Fibroblast of lung (primary cell): ENCODE measurements at regions not wholly inside any gene's neighbourhood (a gene's known extent, or its start where the extent isn't known, plus 50 kb on each side); places are given as distances from the start of the nearest gene placed in this dataset.

Experiments
- DNase-seq, 2 donors: peaks; one replicate each; pipeline versions ENCODE4 v3.0.0 to v3.0.0-alpha.2; 2010; ENCODE audit warnings: low read depth in 2 of 2
- H2AFZ ChIP-seq: 2 replicates; pipeline ENCODE4 v1.5.1; 2012; ENCODE audit warnings: low read length, control low read depth, inconsistent platforms
- H3K27ac ChIP-seq: 2 replicates; pipeline ENCODE4 v1.5.1; 2011; ENCODE audit warnings: low read length, control low read depth; ENCODE audit not compliant: insufficient read depth
- H3K27me3 ChIP-seq: 2 replicates; pipeline ENCODE4 v1.5.1; 2011; ENCODE audit warnings: mild to moderate bottlenecking, low read length; ENCODE audit not compliant: control insufficient read depth, insufficient read depth
- H3K36me3 ChIP-seq: 2 replicates; pipeline ENCODE4 v1.5.1; 2011; ENCODE audit warnings: low read length; ENCODE audit not compliant: control insufficient read depth, insufficient read depth
- H3K4me1 ChIP-seq: 2 replicates; pipeline ENCODE4 v1.5.1; 2011; ENCODE audit warnings: low read length; ENCODE audit not compliant: control insufficient read depth, insufficient read depth; ENCODE audit errors: extremely low read depth
- H3K4me2 ChIP-seq: 2 replicates; pipeline ENCODE4 v1.5.1; 2011; ENCODE audit warnings: low read length, control low read depth; ENCODE audit not compliant: insufficient read depth; ENCODE audit errors: extremely low read depth
- H3K4me3 ChIP-seq, 4 experiments: fragments of 200-600 bp in 1 of 4; sonication (generic) in 1 of 4; replicated peaks in 1 of 4; 2 replicates each; pipeline ENCODE4 v1.5.1; 2011 to 2016; ENCODE audit warnings: low read length in 4 of 4, low read depth in 3 of 4, mild to moderate bottlenecking in 3 of 4, control low read depth in 2 of 4, inconsistent platforms in 1 of 4, mixed read lengths in 1 of 4; ENCODE audit not compliant: insufficient read depth in 1 of 4; ENCODE audit errors: control extremely low read depth in 1 of 4
- H3K79me2 ChIP-seq: 2 replicates; pipeline ENCODE4 v1.5.1; 2012; ENCODE audit warnings: mild to moderate bottlenecking, low read length, inconsistent platforms; ENCODE audit not compliant: control insufficient read depth, insufficient read depth
- H3K9ac ChIP-seq: 2 replicates; pipeline ENCODE4 v1.5.1; 2011; ENCODE audit warnings: mild to moderate bottlenecking, low read length, control low read depth; ENCODE audit not compliant: insufficient read depth
- H3K9me3 ChIP-seq: 2 replicates; pipeline ENCODE4 v1.5.1; 2012; ENCODE audit warnings: low read depth, low read length; ENCODE audit not compliant: control insufficient read depth, insufficient read depth
- H4K20me1 ChIP-seq: 2 replicates; pipeline ENCODE4 v1.5.1; 2011; ENCODE audit warnings: low read length; ENCODE audit not compliant: control insufficient read depth, insufficient read depth; ENCODE audit errors: extremely low read depth
- CTCF ChIP-seq, 2 donors: IDR thresholded peaks in 1 of 2; conservative IDR thresholded peaks in 1 of 2; 1 replicate in 1 of 2; 2 replicates in 1 of 2; pipeline ENCODE4 v1.5.1; 2011 to 2012; ENCODE audit warnings: low read length in 2 of 2, control low read depth in 1 of 2, inconsistent platforms in 1 of 2, low read depth in 1 of 2, mild to moderate bottlenecking in 1 of 2
- EZH2 ChIP-seq: IDR thresholded peaks from 2 replicates; pipeline ENCODE4 v1.5.1; 2012; ENCODE audit warnings: low read length, control low read depth, mild to moderate bottlenecking; ENCODE audit errors: missing control alignments

- no peak for DNase-seq
- Histone ChIP-seq H3K9ac (no peak overlapping the region), H3K79me2 (no peaks in the 10 kb centered on the region), H4K20me1 (no peaks in the 10 kb centered on the region), H2AFZ (no peak overlapping the region), H3K4me2 (no peak overlapping the region), H3K27me3 (peaks cover 19% of the 10 kb centered on the region), H3K9me3 (no peaks in the 10 kb centered on the region), H3K4me3 (no peak overlapping the region), H3K4me1 (no peaks in the 10 kb centered on the region), H3K27ac (no peak overlapping the region), H3K36me3 (no peaks in the 10 kb centered on the region)
- TF ChIP-seq CTCF (conservative IDR thresholded peaks at IDR 0.05 in 1 of 2, IDR thresholded peaks at IDR 0.05 in 1 of 2; ENCODE audit: low read depth in 1 of 2, low read length in 2 of 2) (no peak), EZH2 (no peak)
Measured at GRCh38 chr1:22246755-22247480, 104.0 kb upstream of the WNT4 start.

- peaks cover 17% of the 10 kb centered on the region for H3K27me3 ChIP-seq
- no peaks in the 10 kb centered on the region for H3K79me2 ChIP-seq
Measured at GRCh38 chr1:22247527-22248245, 104.8 kb upstream of the WNT4 start.

More at GRCh38 chr1:22247527-22248245, 104.8 kb upstream of the WNT4 start:
- Histone ChIP-seq H3K4me3 (no peak overlapping the region), H3K4me1 (no peaks in the 10 kb centered on the region), H3K27ac (no peak overlapping the region), H2AFZ (no peak overlapping the region), H3K36me3 (no peaks in the 10 kb centered on the region), H3K9ac (no peak overlapping the region), H4K20me1 (no peaks in the 10 kb centered on the region), H3K4me2 (no peak overlapping the region), H3K9me3 (no peaks in the 10 kb centered on the region)
- no peak for TF ChIP-seq CTCF (conservative IDR thresholded peaks at IDR 0.05 in 1 of 2, IDR thresholded peaks at IDR 0.05 in 1 of 2; ENCODE audit: low read depth in 1 of 2, low read length in 2 of 2)
- no peak for TF ChIP-seq EZH2
- no peak for DNase-seq
